Parathyroid adenoma (tissue), 2 donors: ENCODE measurements at regions not wholly inside any gene's neighbourhood (a gene's known extent, or its start where the extent isn't known, plus 50 kb on each side); places are given as distances from the start of the nearest gene placed in this dataset.

Experiments
- H2AFZ ChIP-seq: fragments of 300-600 bp; sonication (generic); one replicate; pipeline ENCODE4 v1.7.0; 2017; ENCODE audit warnings: antibody characterized with exemption, mild to moderate bottlenecking
- H3K27ac ChIP-seq: fragments of 300-600 bp; sonication (generic); one replicate; pipeline ENCODE4 v1.7.0; 2017
- H3K27me3 ChIP-seq: fragments of 300-600 bp; sonication (generic); one replicate; pipeline ENCODE4 v1.7.0; 2017; ENCODE audit warnings: low read length; ENCODE audit not compliant: control insufficient read depth, insufficient read depth
- H3K36me3 ChIP-seq: fragments of 300-600 bp; sonication (generic); one replicate; pipeline ENCODE4 v1.7.0; 2017; ENCODE audit warnings: low read length; ENCODE audit not compliant: control insufficient read depth, insufficient read depth
- H3K4me1 ChIP-seq: fragments of 300-600 bp; sonication (generic); one replicate; pipeline ENCODE4 v1.7.0; 2017; ENCODE audit warnings: control low read depth
- H3K4me2 ChIP-seq: fragments of 300-600 bp; sonication (generic); one replicate; pipeline ENCODE4 v1.7.0; 2017; ENCODE audit warnings: low read length
- H3K4me3 ChIP-seq: fragments of 300-600 bp; sonication (generic); one replicate; pipeline ENCODE4 v1.7.0; 2017; ENCODE audit warnings: low read depth, low read length
- H3K79me2 ChIP-seq: fragments of 300-600 bp; sonication (generic); one replicate; pipeline ENCODE4 v1.7.0; 2017; ENCODE audit warnings: control low read depth
- H3K9ac ChIP-seq: fragments of 300-600 bp; sonication (generic); one replicate; pipeline ENCODE4 v1.7.0; 2017; ENCODE audit warnings: mild to moderate bottlenecking
- H3K9me3 ChIP-seq: fragments of 300-600 bp; sonication (generic); one replicate; pipeline ENCODE4 v1.7.0; 2017; ENCODE audit warnings: low read length; ENCODE audit not compliant: control insufficient read depth
- CTCF ChIP-seq: fragments of 300-600 bp; sonication (generic); IDR thresholded peaks from one replicate; pipeline ENCODE4 v1.7.0; 2017; ENCODE audit warnings: antibody characterized with exemption, mild to moderate bottlenecking
- donor health status: primary hyperparathyroidism.

DNA sequence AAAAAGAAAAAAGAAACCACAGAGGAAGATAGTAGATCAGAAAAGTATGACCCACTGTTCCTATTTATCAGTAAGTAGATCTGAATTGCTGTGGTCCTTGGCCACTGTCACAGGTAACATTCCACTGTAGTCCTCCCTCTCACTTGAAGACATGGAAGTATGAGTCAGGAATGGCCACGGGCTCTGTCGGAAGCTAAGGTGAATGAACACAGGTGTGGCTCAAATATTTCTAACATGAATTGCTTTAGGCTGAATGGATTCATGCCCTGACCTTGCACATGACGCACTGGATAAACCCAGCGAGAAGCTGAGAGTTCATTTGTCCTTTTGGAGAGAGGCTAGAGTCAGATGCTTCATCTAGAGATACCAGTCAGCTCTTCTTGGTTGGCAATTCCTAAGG is 224.5 kb upstream of the SP8 start:
- Histone ChIP-seq H3K27ac (no peak overlapping the region), H3K9me3 (no peaks in the 10 kb centered on the region), H3K4me1 (no peaks in the 10 kb centered on the region), H3K4me2 (no peak overlapping the region), H3K4me3 (no peak overlapping the region), H3K27me3 (no peaks in the 10 kb centered on the region), H2AFZ (no peak overlapping the region), H3K9ac (no peak overlapping the region), H3K36me3 (no peaks in the 10 kb centered on the region), H3K79me2 (no peaks in the 10 kb centered on the region)
- no peak for TF ChIP-seq CTCF

- H3K27ac ChIP-seq: no peak overlapping the region
- H3K9ac ChIP-seq: no peak overlapping the region
- no peak for TF ChIP-seq CTCF
- H3K79me2 ChIP-seq: no peaks in the 10 kb centered on the region
- H3K9me3 ChIP-seq: no peaks in the 10 kb centered on the region
- no peak overlapping the region for H3K4me3 ChIP-seq
- H2AFZ ChIP-seq: no peak overlapping the region
- no peaks in the 10 kb centered on the region for H3K4me1 ChIP-seq
- no peak overlapping the region for H3K4me2 ChIP-seq
- no peaks in the 10 kb centered on the region for H3K27me3 ChIP-seq
- H3K36me3 ChIP-seq: no peaks in the 10 kb centered on the region
Observed at GRCh38 chr7:21013765-21014539, 227.3 kb upstream of the SP8 start.

DNA sequence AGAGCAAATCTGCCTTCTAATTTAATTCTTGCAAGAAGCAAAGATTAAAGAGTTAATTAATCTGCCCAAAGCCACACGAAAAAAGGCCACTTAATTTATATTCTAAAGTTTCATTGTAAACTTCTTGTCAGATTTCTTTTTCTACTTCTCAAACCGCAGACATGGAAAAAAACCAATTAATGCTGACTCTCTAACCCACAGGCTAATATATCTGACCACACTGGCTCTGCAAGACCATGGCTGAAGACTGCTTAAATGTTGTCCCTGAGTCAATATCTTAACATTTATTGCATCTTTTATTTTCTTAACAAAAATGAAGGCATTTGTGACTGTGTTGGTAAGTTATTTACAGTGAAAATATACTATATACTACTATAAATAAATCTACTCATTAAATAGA is 234.0 kb upstream of the SP8 start:
- no peaks in the 10 kb centered on the region for H3K27me3 ChIP-seq
- no peak overlapping the region for H3K27ac ChIP-seq
- H2AFZ ChIP-seq: no peak overlapping the region
- H3K4me3 ChIP-seq: no peak overlapping the region
- no peaks in the 10 kb centered on the region for H3K4me1 ChIP-seq
- TF ChIP-seq CTCF: no peak
- no peaks in the 10 kb centered on the region for H3K79me2 ChIP-seq
- H3K36me3 ChIP-seq: no peaks in the 10 kb centered on the region
- H3K9me3 ChIP-seq: no peaks in the 10 kb centered on the region
- no peak overlapping the region for H3K9ac ChIP-seq
- no peak overlapping the region for H3K4me2 ChIP-seq

DNA sequence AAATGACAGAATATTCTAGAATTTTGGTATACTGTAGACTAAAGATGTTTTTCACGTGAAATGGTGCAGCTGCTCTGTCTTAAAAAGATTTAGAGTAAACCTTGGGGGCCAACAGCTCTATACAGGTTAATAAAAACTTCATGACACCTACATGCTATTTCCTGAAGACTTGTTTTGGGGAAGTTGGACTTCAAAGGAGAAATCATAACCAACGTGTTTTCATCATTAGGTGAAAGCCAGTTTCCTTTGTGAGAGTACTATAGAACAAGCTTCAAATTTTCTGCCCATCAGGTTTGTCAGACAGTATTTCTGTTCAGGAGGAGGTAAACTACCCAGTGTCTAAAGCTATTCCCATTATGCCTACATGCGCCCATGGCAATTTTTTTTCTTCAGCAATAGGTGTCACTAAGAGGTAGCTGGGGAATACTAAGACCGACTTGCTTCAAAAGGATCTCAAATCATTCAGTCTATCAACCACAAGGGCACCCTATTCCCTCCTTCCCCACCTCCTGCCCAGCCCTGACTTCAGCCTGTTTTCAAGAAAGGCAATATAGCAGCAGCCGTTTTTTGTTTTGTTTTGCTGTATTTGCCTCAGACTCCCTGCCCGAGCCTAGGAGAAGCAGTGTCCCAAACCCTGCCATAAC is 237.3 kb upstream of the SP8 start:
- Histone ChIP-seq H3K27me3 (no peaks in the 10 kb centered on the region), H2AFZ (no peak overlapping the region), H3K9me3 (no peaks in the 10 kb centered on the region), H3K4me3 (no peak overlapping the region), H3K36me3 (no peaks in the 10 kb centered on the region), H3K4me1 (no peaks in the 10 kb centered on the region), H3K79me2 (no peaks in the 10 kb centered on the region), H3K4me2 (no peak overlapping the region), H3K9ac (no peak overlapping the region), H3K27ac (no peak overlapping the region)
- TF ChIP-seq CTCF: no peak

- no peak overlapping the region for H3K9ac ChIP-seq
Observed at GRCh38 chr7:21024485-21024867, 237.8 kb upstream of the SP8 start.

More at GRCh38 chr7:21024485-21024867, 237.8 kb upstream of the SP8 start:
- Histone ChIP-seq H3K4me3 (no peak overlapping the region), H3K4me1 (no peaks in the 10 kb centered on the region), H2AFZ (no peak overlapping the region), H3K27me3 (no peaks in the 10 kb centered on the region), H3K9me3 (no peaks in the 10 kb centered on the region), H3K79me2 (no peaks in the 10 kb centered on the region), H3K4me2 (no peak overlapping the region), H3K27ac (no peak overlapping the region), H3K36me3 (no peaks in the 10 kb centered on the region)
- no peak for TF ChIP-seq CTCF
